Left renal pelvis (tissue), 4 donors: ENCODE measurements at regions not wholly inside any gene's neighbourhood (a gene's known extent, or its start where the extent isn't known, plus 50 kb on each side); places are given as distances from the start of the nearest gene placed in this dataset.
"Not testable (repeated sequence)": the region's sequence is repeated elsewhere in the genome, so short reads cannot be mapped to it uniquely, and the experiment has no call there.

ENCODE experiments used
- DNase-seq, 4 donors: peaks; one replicate each; pipeline ENCODE4 v3.0.0-alpha.2; 2013; ENCODE audit warnings: low read depth in 4 of 4, low spot score in 3 of 4

GRCh38 chr16:29126057-29126494 lies 141.2 kb downstream of the LAT start:
- DNase-seq: no peak

- no peak for DNase-seq
Observed at GRCh38 chr16:29124828-29125227, 140.0 kb downstream of the LAT start.

- not testable (repeated sequence) for DNase-seq
Observed at GRCh38 chr16:29124162-29124561, 139.3 kb downstream of the LAT start.

GRCh38 chr16:29120680-29121079 lies 135.8 kb downstream of the LAT start:
- DNase-seq: not testable (repeated sequence)

- DNase-seq: not testable (repeated sequence)
Observed at GRCh38 chr16:29118301-29118957, 133.6 kb downstream of the LAT start.

GRCh38 chr16:29117631-29118030 lies 132.8 kb downstream of the LAT start:
- DNase-seq: no peak

DNA sequence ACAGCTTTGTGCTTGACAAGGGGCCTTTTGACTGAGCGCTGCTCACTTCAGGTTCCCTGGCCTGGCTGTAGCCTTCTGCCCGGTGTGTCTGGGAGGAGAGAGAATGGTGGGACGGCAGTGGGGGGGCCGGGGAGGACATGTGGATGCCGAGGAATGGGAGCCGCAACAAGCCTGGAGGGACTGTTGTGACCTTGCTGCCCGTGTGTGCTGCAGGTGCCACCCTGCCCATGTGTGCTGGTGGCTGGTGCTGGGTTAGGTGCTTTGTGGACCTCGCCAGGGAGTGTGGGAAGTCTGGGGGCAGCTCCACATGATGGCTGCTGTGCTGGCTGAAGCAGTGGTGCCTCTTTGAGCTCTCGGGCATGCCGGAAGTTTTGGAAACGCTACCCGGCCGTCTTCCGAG lies 132.1 kb downstream of the LAT start:
- no peak for DNase-seq

DNA sequence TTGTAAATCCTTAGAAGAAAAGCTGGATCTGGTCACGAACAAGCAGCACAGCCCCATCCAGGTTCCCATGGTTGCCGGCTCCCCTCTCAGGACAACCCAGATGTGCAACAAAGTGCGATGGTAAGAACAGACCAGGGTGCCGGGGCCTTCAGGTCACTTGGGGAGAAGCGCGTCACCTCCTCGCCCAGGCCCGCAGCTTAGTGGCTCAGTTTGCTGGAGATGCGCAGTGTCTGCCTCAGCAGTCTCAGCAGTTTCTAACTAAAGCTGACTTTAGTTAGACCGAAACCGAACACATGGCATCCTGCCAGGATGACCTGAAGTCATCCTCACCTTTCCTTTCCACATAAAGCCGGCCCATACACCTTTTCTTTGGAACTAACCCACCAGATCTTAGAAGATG lies 131.4 kb downstream of the LAT start:
- DNase-seq: not testable (repeated sequence)

DNA sequence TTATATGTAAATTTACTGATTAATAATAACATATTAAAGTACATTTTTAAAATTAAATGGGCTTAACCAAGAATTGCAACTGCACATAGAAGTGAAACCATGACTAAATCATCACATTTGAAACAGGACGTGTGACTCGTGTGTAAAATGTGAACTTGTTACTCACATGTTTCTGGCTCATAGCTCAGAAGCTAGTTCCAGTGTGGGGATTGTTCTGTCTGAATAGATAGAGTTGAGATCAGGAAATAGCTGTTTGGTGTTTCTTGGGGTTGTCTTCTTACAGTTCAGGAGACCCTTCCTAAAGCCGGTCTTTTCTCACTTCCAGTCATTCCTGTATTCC lies 130.9 kb downstream of the LAT start:
- not testable (repeated sequence) for DNase-seq

DNA sequence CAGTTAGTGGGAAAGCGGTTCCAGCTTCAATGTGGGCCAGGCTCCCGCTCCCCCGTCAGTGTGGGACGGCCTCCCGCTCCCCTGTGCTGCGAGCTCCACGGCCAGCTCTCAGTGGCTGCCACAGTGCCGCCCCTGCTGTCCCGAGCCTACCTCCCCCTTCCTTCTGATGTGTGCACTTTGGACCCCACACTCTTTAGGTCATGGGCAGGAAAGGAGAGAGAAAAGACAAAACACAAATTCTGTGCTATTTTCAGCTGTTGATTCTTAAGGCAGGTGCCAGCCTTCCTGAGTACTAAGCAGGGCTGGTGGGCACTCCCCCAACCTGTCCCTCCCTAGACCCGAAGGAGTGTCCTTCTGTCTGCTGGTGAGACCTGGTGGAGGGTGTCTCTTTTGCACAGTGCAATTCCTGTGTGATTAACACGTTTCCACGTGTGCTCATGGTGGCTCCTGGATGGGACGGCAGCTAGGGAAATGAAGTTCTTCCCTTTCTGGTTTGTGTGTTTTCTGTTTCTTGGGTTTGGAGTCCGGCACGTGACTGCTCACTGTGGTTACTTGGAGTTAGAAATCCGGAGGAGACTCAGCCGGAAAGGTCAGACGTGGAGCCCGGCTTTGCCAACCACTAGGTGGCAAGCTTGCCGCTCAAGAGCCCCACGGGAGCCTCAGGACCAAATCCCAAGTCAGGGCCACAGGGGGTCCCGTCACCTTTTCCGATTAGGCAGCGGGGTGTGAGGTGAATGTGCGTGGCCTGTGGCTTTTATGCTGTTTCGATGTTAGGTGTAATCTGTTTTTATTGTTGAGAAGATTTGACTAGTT lies 130.3 kb downstream of the LAT start:
- peak in 2 of 4 donors; percentile 38 to 45 for DNase-seq

GRCh38 chr16:29114574-29114973 lies 129.7 kb downstream of the LAT start:
- DNase-seq: no peak

- not testable (repeated sequence) for DNase-seq
Observed at GRCh38 chr16:29113446-29113845, 128.6 kb downstream of the LAT start.

DNA sequence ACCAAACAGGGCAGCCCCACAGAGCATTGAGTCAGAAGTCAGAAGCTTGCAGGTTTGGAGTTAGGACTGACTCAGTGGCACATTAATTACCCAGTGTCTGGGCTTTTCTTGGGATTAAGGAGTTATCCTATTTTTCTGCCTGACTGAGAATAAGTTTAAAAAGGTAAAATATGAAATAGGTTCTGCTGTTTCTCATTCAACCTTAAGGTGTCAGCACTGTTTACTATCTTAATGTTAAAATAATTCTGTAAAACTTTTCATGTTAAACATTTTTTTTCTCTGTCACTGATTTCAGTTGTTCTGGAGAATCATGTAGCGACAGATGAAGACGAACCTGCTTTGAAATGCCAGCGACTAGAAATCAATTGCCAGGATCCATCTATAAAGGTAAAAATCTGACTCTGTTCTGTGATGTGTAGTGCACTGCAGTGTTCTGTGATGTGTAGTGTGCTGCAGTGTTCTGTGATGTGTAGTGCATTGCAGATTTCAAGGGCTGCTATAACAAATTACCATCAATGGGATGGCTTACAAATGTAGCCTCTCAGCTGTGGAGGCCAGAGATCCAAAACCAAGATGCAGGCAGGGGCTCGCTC lies 128.0 kb downstream of the LAT start:
- no peak for DNase-seq

GRCh38 chr16:29111901-29112680 lies 127.2 kb downstream of the LAT start:
- not testable (repeated sequence) for DNase-seq

- DNase-seq: no peak
Observed at GRCh38 chr16:29111421-29111820, 126.6 kb downstream of the LAT start.

GRCh38 chr16:29108625-29109169 lies 123.8 kb downstream of the LAT start:
- not testable (repeated sequence) for DNase-seq

DNA sequence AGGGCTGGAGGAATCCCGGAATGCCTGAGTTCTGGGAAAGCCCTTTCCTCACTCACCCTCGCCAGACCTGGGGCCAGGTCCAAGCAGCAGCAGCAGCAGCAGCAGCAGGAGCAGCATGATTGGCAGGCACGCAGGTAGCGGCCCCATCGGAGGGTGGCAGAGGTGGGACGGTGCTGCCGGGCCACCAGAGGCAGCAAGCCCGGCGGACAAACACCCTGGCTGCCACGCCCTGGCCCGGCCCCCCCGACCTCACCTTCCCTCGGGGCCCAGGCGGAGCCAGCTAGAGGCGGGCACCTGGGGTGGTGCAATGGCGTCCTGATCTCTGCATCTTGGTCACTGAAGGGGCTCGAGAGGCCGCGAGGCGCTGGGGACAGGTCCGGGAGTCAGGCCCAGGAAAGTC lies 122.4 kb downstream of the LAT start:
- no peak for DNase-seq

- not testable (repeated sequence) for DNase-seq
Observed at GRCh38 chr16:29106259-29106908, 121.5 kb downstream of the LAT start.

- not testable (repeated sequence) for DNase-seq
Observed at GRCh38 chr16:29104600-29104999, 119.7 kb downstream of the LAT start.

DNA sequence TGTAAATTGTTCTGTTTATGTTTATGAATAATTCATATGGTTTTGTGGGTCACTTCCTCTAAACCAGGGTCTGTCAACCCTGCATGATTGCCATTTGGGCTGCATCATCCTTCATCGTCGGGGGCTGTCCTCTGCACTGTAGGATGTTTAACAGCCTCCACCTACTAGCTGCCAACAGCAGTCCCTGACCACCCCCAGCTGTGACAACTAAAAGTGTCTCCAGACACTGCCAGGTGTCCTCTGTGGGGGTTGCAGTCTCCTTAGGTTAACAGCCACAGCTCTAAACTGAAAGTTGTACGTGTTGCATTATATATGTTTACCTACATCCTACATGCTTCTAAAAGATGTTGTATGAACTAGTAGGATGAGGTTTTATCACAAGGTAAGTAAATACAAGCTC lies 113.1 kb downstream of the LAT start:
- DNase-seq: not testable (repeated sequence)
